Large intestine (tissue), 3 donors: ENCODE measurements at regions not wholly inside any gene's neighbourhood (a gene's known extent, or its start where the extent isn't known, plus 50 kb on each side); places are given as distances from the start of the nearest gene placed in this dataset.

ENCODE experiments used
- DNase-seq, 2 donors: peaks; one replicate each; pipeline versions ENCODE4 v3.0.0 to v3.0.0-alpha.2; 2013
- H3K27ac ChIP-seq: one replicate; pipeline ENCODE4 v1.5.1; 2013; ENCODE audit warnings: low read length
- H3K27me3 ChIP-seq: 2 replicates; pipeline ENCODE4 v1.6.1; 2013; ENCODE audit warnings: low read length; ENCODE audit not compliant: control insufficient read depth, insufficient read depth
- H3K36me3 ChIP-seq: 2 replicates; pipeline ENCODE4 v1.6.1; 2013; ENCODE audit warnings: low read length; ENCODE audit not compliant: control insufficient read depth, insufficient read depth
- H3K4me1 ChIP-seq: one replicate; pipeline ENCODE4 v1.6.1; 2013; ENCODE audit warnings: low read length; ENCODE audit not compliant: control insufficient read depth, insufficient read depth
- H3K4me3 ChIP-seq: one replicate; pipeline ENCODE4 v1.5.1; 2013; ENCODE audit warnings: low read length
- H3K9me3 ChIP-seq: one replicate; pipeline ENCODE4 v1.6.1; 2013; ENCODE audit warnings: mild to moderate bottlenecking, low read depth, low read length, moderate library complexity; ENCODE audit not compliant: control insufficient read depth
- WGBS: methylation state at CpG from one replicate; pipeline ENCODE4 v1.1.5; 2013; ENCODE audit warnings: low lambda C conversion rate; ENCODE audit not compliant: insufficient coverage; 5-methylcytosine and 5-hydroxymethylcytosine counted together

DNA sequence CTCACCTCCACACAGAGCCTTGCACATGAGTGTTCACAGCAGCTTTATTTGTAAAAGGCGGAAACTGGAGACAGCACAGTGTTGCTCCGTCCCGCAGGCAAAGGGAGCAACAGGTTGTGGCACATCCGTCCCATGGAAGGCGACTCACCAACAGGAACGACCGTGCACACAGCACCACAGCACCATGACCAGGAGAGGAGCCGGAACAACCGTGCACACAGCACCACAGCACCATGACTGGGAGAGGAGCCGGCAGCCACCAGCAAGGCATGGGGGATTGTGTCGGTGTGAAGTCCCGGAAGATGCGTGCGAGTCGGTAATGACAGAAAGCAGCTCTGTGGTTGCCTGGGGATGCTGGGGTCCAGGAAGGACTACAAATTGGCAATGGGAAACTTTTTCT is 158.5 kb downstream of the C9orf50 start:
- no peak overlapping the region for H3K4me3 ChIP-seq
- H3K27me3 ChIP-seq = no peaks in the 10 kb centered on the region
- WGBS = no CpG with 5 or more reads among the region's 15 CpGs
- H3K4me1 ChIP-seq = peaks cover 36% of the 10 kb centered on the region
- no peak overlapping the region for H3K27ac ChIP-seq
- DNase-seq = no peak
- no peaks in the 10 kb centered on the region for H3K36me3 ChIP-seq
- peaks cover 1% of the 10 kb centered on the region for H3K9me3 ChIP-seq

GRCh38 chr9:129460323-129461261 is 160.3 kb downstream of the C9orf50 start:
- H3K36me3 ChIP-seq = no peaks in the 10 kb centered on the region
- H3K4me3 ChIP-seq = peak overlapping the region; percentile 56
- peaks cover 3% of the 10 kb centered on the region for H3K9me3 ChIP-seq
- H3K27me3 ChIP-seq = no peaks in the 10 kb centered on the region
- peaks cover 36% of the 10 kb centered on the region for H3K4me1 ChIP-seq
- H3K27ac ChIP-seq = peak overlapping the region; percentile 93
- DNase-seq = peak; percentile 99
- WGBS = no CpG with 5 or more reads among the region's 51 CpGs

GRCh38 chr9:129459547-129460322 is 161.2 kb downstream of the C9orf50 start:
- Histone ChIP-seq H3K4me1 (peaks cover 33% of the 10 kb centered on the region), H3K9me3 (peaks cover 3% of the 10 kb centered on the region), H3K27ac (peak overlapping the region; percentile 81), H3K36me3 (no peaks in the 10 kb centered on the region), H3K4me3 (no peak overlapping the region), H3K27me3 (no peaks in the 10 kb centered on the region)
- no CpG with 5 or more reads among the region's 29 CpGs for WGBS
- DNase-seq = no peak

DNA sequence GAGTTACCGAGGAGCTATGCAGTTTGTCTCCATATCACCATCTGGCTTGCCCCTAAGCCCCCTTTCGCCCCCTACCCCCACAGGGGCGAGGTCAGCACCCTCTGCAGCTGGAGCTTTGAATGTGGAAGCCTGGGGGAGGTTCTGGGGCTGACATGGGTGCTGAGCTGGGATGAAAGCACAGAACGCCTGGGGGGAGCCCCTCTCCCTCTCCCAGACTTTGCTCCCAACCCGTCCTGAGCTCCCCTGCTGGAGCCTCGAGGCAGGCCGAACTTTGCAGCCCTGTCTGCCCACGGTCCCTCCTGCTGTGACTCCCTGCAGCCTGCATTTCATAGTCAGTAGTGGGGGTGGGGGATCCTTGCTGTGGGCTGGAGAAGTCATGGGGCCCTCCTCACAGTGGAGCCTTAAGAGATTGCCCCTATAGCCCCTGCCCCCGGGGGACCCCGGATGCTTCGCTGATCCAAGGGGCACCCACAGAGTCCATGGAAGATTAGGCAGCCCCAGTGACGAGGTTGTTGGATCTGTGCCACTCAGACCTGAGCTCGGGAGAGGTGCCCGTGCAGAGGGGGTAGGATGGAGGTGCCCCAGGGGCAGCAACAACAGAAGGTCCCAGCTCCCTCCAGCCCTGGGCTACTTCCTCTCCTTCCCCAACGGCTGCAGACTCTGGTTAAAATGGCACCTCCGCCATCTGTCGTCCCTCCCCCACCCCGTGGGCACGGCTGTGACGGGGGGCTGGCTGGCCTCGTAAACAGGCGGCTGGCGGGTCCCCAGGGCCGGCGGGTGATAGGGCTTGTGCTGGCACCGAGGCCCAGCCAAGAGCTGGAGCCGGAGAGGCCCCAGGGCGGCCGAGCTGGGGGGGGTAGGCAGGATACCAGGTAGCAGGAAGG is 162.0 kb downstream of the C9orf50 start:
- WGBS = 0% methylated on average over 2 of the region's 29 CpGs
- H3K4me1 ChIP-seq = peaks cover 31% of the 10 kb centered on the region
- H3K9me3 ChIP-seq = peaks cover 3% of the 10 kb centered on the region
- no peak overlapping the region for H3K4me3 ChIP-seq
- H3K36me3 ChIP-seq = no peaks in the 10 kb centered on the region
- peak; percentile 79 to 90 for DNase-seq
- peak overlapping the region; percentile 81 for H3K27ac ChIP-seq
- no peaks in the 10 kb centered on the region for H3K27me3 ChIP-seq

DNA sequence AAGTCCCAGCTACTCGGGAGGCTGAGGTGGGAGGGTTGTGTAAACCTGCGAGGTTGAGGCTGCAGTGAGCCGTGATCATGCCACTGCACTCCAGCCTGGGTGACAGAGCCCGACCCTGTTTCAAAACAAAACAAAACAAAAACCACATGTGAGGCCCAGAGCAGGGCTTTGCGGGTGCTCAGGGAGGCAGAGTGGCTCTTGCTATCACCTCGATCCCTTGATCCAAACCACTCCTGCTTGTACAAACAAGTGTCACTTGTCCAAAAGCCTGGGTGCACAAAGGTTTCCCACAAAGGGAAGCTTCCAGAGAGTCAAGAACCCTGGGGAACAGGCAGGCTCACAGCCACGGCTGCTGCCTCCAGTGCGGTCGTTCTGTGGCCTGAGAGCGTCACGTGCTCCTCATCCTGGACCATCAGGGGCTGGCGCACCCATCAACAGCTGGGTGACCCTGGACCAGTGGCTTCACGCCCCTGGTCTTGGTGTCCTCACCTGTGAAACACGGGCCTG is 162.7 kb downstream of the C9orf50 start:
- Histone ChIP-seq H3K27ac (peak overlapping the region; percentile 81), H3K27me3 (no peaks in the 10 kb centered on the region), H3K9me3 (peaks cover 3% of the 10 kb centered on the region), H3K4me3 (no peak overlapping the region), H3K36me3 (no peaks in the 10 kb centered on the region), H3K4me1 (peaks cover 31% of the 10 kb centered on the region)
- WGBS = no CpG with 5 or more reads among the region's 14 CpGs
- peak in 1 of 2 donors; percentile 71 for DNase-seq

DNA sequence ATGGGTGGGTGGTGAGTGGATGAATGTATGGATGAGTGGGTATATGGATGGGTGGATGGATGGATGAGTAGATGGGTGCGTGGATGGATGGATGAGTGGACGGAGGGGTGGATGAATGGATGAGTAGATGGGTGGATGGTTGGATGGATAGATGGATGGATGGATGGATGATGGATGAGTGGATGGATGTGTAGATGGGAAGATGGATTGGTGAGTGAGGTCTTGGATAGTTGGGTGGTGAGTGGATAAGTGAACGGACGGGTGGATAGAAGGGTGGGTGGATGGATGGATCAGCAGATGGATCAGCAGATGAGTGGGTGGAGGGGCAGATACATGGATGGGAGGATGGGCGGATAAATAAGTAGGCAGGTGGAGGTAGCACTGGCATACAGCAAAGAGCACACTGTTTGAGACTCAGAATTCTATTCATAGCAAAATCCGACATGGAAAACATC is 163.5 kb downstream of the C9orf50 start:
- peaks cover 3% of the 10 kb centered on the region for H3K9me3 ChIP-seq
- peaks cover 31% of the 10 kb centered on the region for H3K4me1 ChIP-seq
- no peak overlapping the region for H3K4me3 ChIP-seq
- no peak for DNase-seq
- no peak overlapping the region for H3K27ac ChIP-seq
- no peaks in the 10 kb centered on the region for H3K36me3 ChIP-seq
- no peaks in the 10 kb centered on the region for H3K27me3 ChIP-seq
- 89% methylated on average over 2 of the region's 6 CpGs for WGBS

GRCh38 chr9:129456549-129457324 is 164.2 kb downstream of the C9orf50 start:
- Histone ChIP-seq H3K27ac (no peak overlapping the region), H3K9me3 (peaks cover 3% of the 10 kb centered on the region), H3K4me3 (no peak overlapping the region), H3K4me1 (peaks cover 33% of the 10 kb centered on the region), H3K36me3 (no peaks in the 10 kb centered on the region), H3K27me3 (no peaks in the 10 kb centered on the region)
- DNase-seq = no peak
- 95% methylated on average over 2 of the region's 3 CpGs for WGBS

GRCh38 chr9:129455151-129455995 is 165.5 kb downstream of the C9orf50 start:
- H3K9me3 ChIP-seq = peaks cover 3% of the 10 kb centered on the region
- no CpG with 5 or more reads among the region's 20 CpGs for WGBS
- DNase-seq = no peak
- H3K4me3 ChIP-seq = no peak overlapping the region
- H3K4me1 ChIP-seq = peaks cover 30% of the 10 kb centered on the region
- no peaks in the 10 kb centered on the region for H3K27me3 ChIP-seq
- no peaks in the 10 kb centered on the region for H3K36me3 ChIP-seq
- no peak overlapping the region for H3K27ac ChIP-seq
